H1 (cell line): ENCODE measurements at regions not wholly inside any gene's neighbourhood (a gene's known extent, or its start where the extent isn't known, plus 50 kb on each side); places are given as distances from the start of the nearest gene placed in this dataset.

Experiments
- EP300 ChIP-seq, 2 experiments: IDR thresholded peaks; 1 replicate in 1 of 2; 2 replicates in 1 of 2; pipeline ENCODE4 v1.6.1; 2011 to 2012; ENCODE audit warnings: low read depth in 2 of 2, low read length in 2 of 2, mild to moderate bottlenecking in 2 of 2, borderline replicate concordance in 1 of 2, inconsistent platforms in 1 of 2, moderate library complexity in 1 of 2
- JUND ChIP-seq: IDR thresholded peaks from 2 replicates; pipeline ENCODE4 v1.6.1; 2011; ENCODE audit warnings: mild to moderate bottlenecking, improper control_type of control experiment, low read length
- TEAD4 ChIP-seq: IDR thresholded peaks from 2 replicates; pipeline ENCODE4 v1.6.1; 2012; ENCODE audit warnings: low read depth, low read length, inconsistent platforms, mixed read lengths
- TF ChIP-seq, protein P1 (sequence below): IDR thresholded peaks from 2 replicates; pipeline ENCODE4 v1.6.1; 2011; ENCODE audit warnings: low read depth, mild to moderate bottlenecking, low read length; ENCODE audit not compliant: insufficient read depth

DNA sequence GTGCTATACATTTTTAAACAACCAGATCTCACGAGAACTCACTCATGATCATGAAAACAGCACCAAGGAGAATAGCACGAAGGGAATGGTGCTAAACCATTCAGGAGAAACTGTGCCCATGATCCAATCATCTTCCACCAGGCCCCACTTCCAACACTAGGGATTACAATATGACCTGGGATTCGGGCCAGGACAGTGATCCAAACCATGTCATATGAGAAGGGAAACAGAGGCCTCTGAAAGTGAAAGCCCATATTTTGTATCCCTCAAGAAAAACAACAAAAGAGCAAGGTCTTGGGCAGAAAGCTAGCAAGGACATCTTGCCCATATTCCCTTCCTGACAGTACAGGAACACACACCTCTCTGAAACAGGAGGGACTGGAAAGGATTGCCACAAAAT, 163.9 kb upstream of the VASH1 start:
- TF ChIP-seq JUND, result no peak
- no peak for TF ChIP-seq EP300 (IDR thresholded peaks at IDR 0.05; ENCODE audit: borderline replicate concordance in 1 of 2, low read depth in 2 of 2, low read length in 2 of 2)
- TF ChIP-seq TEAD4, result no peak
- TF ChIP-seq, protein P1, sequence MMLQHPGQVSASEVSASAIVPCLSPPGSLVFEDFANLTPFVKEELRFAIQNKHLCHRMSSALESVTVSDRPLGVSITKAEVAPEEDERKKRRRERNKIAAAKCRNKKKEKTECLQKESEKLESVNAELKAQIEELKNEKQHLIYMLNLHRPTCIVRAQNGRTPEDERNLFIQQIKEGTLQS, result no peak
